ENCODE measurements at regions not wholly inside any gene's neighbourhood (a gene's known extent, or its start where the extent isn't known, plus 50 kb on each side); places are given as distances from the start of the nearest gene placed in this dataset.

DNA sequence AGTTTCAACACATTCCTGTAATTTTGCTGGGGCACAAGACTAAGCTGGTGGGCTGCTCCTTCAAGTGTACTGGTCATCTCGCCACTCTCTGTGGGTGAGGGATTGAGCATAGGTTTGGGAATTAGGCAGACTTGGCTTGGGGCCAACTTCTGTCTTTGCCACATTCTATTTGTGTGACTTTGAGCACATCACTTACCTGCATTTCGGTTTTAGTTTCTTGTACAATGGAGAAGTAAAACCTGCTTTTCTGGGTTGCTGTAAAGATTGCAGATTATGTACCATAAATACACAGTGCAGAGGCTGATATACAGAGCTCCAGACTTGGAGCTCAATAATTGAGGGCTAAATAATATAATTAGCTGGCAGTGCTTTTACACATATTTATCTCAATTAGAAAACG lies 162.1 kb downstream of the C3orf38 start:
- no peaks in the 10 kb centered on the region for H3K36me3 ChIP-seq (replicated peaks; ENCODE audit: low read depth, low read length)
- no peak overlapping the region for H3K4me2 ChIP-seq (ENCODE audit: low read length)
- no peaks in the 10 kb centered on the region for H4K20me1 ChIP-seq (ENCODE audit: insufficient read depth, low read length)
- H3K9me3 ChIP-seq (ENCODE audit: insufficient read depth, low read length) = no peaks in the 10 kb centered on the region
- H3K27ac ChIP-seq (ENCODE audit: low read length) = no peak overlapping the region
- H3K4me1 ChIP-seq (ENCODE audit: low read length) = peaks cover 9% of the 10 kb centered on the region
- no peak overlapping the region for H3K4me3 ChIP-seq (ENCODE audit: low read length)
- H3K79me2 ChIP-seq (ENCODE audit: low read length) = no peaks in the 10 kb centered on the region
- TF ChIP-seq, protein P1, sequence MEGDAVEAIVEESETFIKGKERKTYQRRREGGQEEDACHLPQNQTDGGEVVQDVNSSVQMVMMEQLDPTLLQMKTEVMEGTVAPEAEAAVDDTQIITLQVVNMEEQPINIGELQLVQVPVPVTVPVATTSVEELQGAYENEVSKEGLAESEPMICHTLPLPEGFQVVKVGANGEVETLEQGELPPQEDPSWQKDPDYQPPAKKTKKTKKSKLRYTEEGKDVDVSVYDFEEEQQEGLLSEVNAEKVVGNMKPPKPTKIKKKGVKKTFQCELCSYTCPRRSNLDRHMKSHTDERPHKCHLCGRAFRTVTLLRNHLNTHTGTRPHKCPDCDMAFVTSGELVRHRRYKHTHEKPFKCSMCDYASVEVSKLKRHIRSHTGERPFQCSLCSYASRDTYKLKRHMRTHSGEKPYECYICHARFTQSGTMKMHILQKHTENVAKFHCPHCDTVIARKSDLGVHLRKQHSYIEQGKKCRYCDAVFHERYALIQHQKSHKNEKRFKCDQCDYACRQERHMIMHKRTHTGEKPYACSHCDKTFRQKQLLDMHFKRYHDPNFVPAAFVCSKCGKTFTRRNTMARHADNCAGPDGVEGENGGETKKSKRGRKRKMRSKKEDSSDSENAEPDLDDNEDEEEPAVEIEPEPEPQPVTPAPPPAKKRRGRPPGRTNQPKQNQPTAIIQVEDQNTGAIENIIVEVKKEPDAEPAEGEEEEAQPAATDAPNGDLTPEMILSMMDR (IDR thresholded peaks at IDR 0.05; ENCODE audit: low read depth, low read length) = no peak
- no peak for TF ChIP-seq EZH2phosphoT487 (IDR thresholded peaks at IDR 0.05; ENCODE audit: low read depth)
- no peak overlapping the region for H2AFZ ChIP-seq (ENCODE audit: low read depth, low read length)
- no peaks in the 10 kb centered on the region for H3K27me3 ChIP-seq (ENCODE audit: low read depth, low read length)
- no peak overlapping the region for H3K9ac ChIP-seq (ENCODE audit: low read length)

GRCh38 chr3:88312256-88312655 lies 162.5 kb downstream of the C3orf38 start:
- no peak overlapping the region for H3K27ac ChIP-seq (ENCODE audit: low read length)
- no peaks in the 10 kb centered on the region for H3K36me3 ChIP-seq (replicated peaks; ENCODE audit: low read depth, low read length)
- H3K9me3 ChIP-seq (ENCODE audit: insufficient read depth, low read length) = no peaks in the 10 kb centered on the region
- no peaks in the 10 kb centered on the region for H4K20me1 ChIP-seq (ENCODE audit: insufficient read depth, low read length)
- H3K27me3 ChIP-seq (ENCODE audit: low read depth, low read length) = no peaks in the 10 kb centered on the region
- TF ChIP-seq, protein P1 (IDR thresholded peaks at IDR 0.05; ENCODE audit: low read depth, low read length) = no peak
- TF ChIP-seq EZH2phosphoT487 (IDR thresholded peaks at IDR 0.05; ENCODE audit: low read depth) = no peak
- H2AFZ ChIP-seq (ENCODE audit: low read depth, low read length) = no peak overlapping the region
- no peak overlapping the region for H3K4me2 ChIP-seq (ENCODE audit: low read length)
- peaks cover 9% of the 10 kb centered on the region for H3K4me1 ChIP-seq (ENCODE audit: low read length)
- H3K9ac ChIP-seq (ENCODE audit: low read length) = no peak overlapping the region
- no peak overlapping the region for H3K4me3 ChIP-seq (ENCODE audit: low read length)
- no peaks in the 10 kb centered on the region for H3K79me2 ChIP-seq (ENCODE audit: low read length)

DNA sequence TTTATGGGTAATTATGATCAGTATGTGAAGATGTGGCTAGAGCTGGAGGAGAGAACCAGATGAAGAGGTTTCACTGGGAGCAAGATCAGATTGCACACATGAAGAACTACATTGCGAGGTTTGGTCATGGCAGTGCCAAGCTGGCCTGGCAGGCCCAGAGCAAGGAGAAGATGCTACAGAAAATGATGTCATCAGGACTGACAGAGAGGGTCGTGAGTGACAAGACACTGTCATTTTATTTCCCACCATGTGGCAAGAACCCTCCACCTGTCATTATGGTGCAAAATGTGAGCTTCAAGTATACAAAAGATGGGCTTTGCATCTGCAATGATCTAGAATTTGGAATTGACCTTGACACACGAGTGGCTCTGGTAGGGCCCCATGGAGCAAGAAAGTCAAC lies 168.3 kb downstream of the C3orf38 start:
- no peaks in the 10 kb centered on the region for H3K79me2 ChIP-seq (ENCODE audit: low read length)
- TF ChIP-seq EZH2phosphoT487 (IDR thresholded peaks at IDR 0.05; ENCODE audit: low read depth) = no peak
- TF ChIP-seq, protein P1 (IDR thresholded peaks at IDR 0.05; ENCODE audit: low read depth, low read length) = no peak
- H3K27me3 ChIP-seq (ENCODE audit: low read depth, low read length) = no peaks in the 10 kb centered on the region
- no peak overlapping the region for H3K27ac ChIP-seq (ENCODE audit: low read length)
- no peak overlapping the region for H3K9ac ChIP-seq (ENCODE audit: low read length)
- no peak overlapping the region for H2AFZ ChIP-seq (ENCODE audit: low read depth, low read length)
- H3K9me3 ChIP-seq (ENCODE audit: insufficient read depth, low read length) = no peaks in the 10 kb centered on the region
- no peaks in the 10 kb centered on the region for H3K4me1 ChIP-seq (ENCODE audit: low read length)
- H3K4me3 ChIP-seq (ENCODE audit: low read length) = no peak overlapping the region
- no peak overlapping the region for H3K4me2 ChIP-seq (ENCODE audit: low read length)
- no peaks in the 10 kb centered on the region for H4K20me1 ChIP-seq (ENCODE audit: insufficient read depth, low read length)
- H3K36me3 ChIP-seq (replicated peaks; ENCODE audit: low read depth, low read length) = no peaks in the 10 kb centered on the region

GRCh38 chr3:88321363-88322050 lies 171.7 kb downstream of the C3orf38 start:
- no peak for TF ChIP-seq EZH2phosphoT487 (IDR thresholded peaks at IDR 0.05; ENCODE audit: low read depth)
- TF ChIP-seq, protein P1 (IDR thresholded peaks at IDR 0.05; ENCODE audit: low read depth, low read length) = no peak
- Histone ChIP-seq H3K9me3 (ENCODE audit: insufficient read depth, low read length) (0 out of 2 replicates have a peak, but pooled peaks cover 9% of the 10 kb centered on the region), H3K27me3 (ENCODE audit: low read depth, low read length) (no peaks in the 10 kb centered on the region), H2AFZ (ENCODE audit: low read depth, low read length) (no peak overlapping the region), H3K4me1 (ENCODE audit: low read length) (no peaks in the 10 kb centered on the region), H3K79me2 (ENCODE audit: low read length) (no peaks in the 10 kb centered on the region), H3K9ac (ENCODE audit: low read length) (no peak overlapping the region), H4K20me1 (ENCODE audit: insufficient read depth, low read length) (no peaks in the 10 kb centered on the region), H3K4me2 (ENCODE audit: low read length) (no peak overlapping the region), H3K36me3 (replicated peaks; ENCODE audit: low read depth, low read length) (no peaks in the 10 kb centered on the region), H3K27ac (ENCODE audit: low read length) (no peak overlapping the region), H3K4me3 (ENCODE audit: low read length) (no peak overlapping the region)

Measured in OCI-LY3 (cell line).